ENCODE measurements at regions not wholly inside any gene's neighbourhood (a gene's known extent, or its start where the extent isn't known, plus 50 kb on each side); places are given as distances from the start of the nearest gene placed in this dataset.
"Not testable (repeated sequence)": the region's sequence is repeated elsewhere in the genome, so short reads cannot be mapped to it uniquely, and the experiment has no call there.

- not testable (repeated sequence) for DNase-seq (ENCODE audit: low read depth); H3K4me3 ChIP-seq (ENCODE audit: low read depth, low read length)
These were observed 111.4 kb upstream of the METTL9 start for GRCh38 chr16:21487956-21488355.

GRCh38 chr16:21499046-21499445 is 100.3 kb upstream of the METTL9 start:
- H3K4me3 ChIP-seq (ENCODE audit: low read depth, low read length); DNase-seq (ENCODE audit: low read depth): not testable (repeated sequence)

GRCh38 chr16:21501223-21501868 is 98.0 kb upstream of the METTL9 start:
- H3K4me3 ChIP-seq (ENCODE audit: low read depth, low read length), result peak overlapping the region; percentile 71
- DNase-seq (ENCODE audit: low read depth), result not testable (repeated sequence)

- TF ChIP-seq CTCF (IDR thresholded peaks at IDR 0.05; ENCODE audit: insufficient read depth, low read length), result no peak
- peak overlapping the region; percentile 71 for H3K4me3 ChIP-seq (ENCODE audit: low read depth, low read length)
- DNase-seq (ENCODE audit: low read depth), result peak; percentile 96
These were observed 97.3 kb upstream of the METTL9 start for GRCh38 chr16:21501869-21502667.

- DNase-seq (ENCODE audit: low read depth), result not testable (repeated sequence)
These were observed 95.8 kb upstream of the METTL9 start for GRCh38 chr16:21503574-21503920.

GRCh38 chr16:21503941-21504832 is 95.2 kb upstream of the METTL9 start:
- DNase-seq (ENCODE audit: low read depth); H3K4me3 ChIP-seq (ENCODE audit: low read depth, low read length): not testable (repeated sequence)

More at GRCh38 chr16:21503574-21503920, 95.8 kb upstream of the METTL9 start:
- H3K4me3 ChIP-seq (ENCODE audit: low read depth, low read length), result not testable (repeated sequence)

GRCh38 chr16:21505751-21506520 is 93.4 kb upstream of the METTL9 start:
- DNase-seq (ENCODE audit: low read depth); H3K4me3 ChIP-seq (ENCODE audit: low read depth, low read length): not testable (repeated sequence)

GRCh38 chr16:21506857-21507456 is 92.4 kb upstream of the METTL9 start:
- H3K4me3 ChIP-seq (ENCODE audit: low read depth, low read length); DNase-seq (ENCODE audit: low read depth): not testable (repeated sequence)

GRCh38 chr16:21507631-21508305 is 91.6 kb upstream of the METTL9 start:
- H3K4me3 ChIP-seq (ENCODE audit: low read depth, low read length); DNase-seq (ENCODE audit: low read depth): not testable (repeated sequence)

GRCh38 chr16:21508661-21509436 is 90.5 kb upstream of the METTL9 start:
- not testable (repeated sequence) for H3K4me3 ChIP-seq (ENCODE audit: low read depth, low read length); DNase-seq (ENCODE audit: low read depth)

- not testable (repeated sequence) for H3K4me3 ChIP-seq (ENCODE audit: low read depth, low read length); DNase-seq (ENCODE audit: low read depth)
These were observed 89.8 kb upstream of the METTL9 start for GRCh38 chr16:21509437-21510086.

- DNase-seq (ENCODE audit: low read depth); H3K4me3 ChIP-seq (ENCODE audit: low read depth, low read length): not testable (repeated sequence)
These were observed 88.5 kb upstream of the METTL9 start for GRCh38 chr16:21510869-21511255.

- not testable (repeated sequence) for H3K4me3 ChIP-seq (ENCODE audit: low read depth, low read length)
- peak; percentile 47 for DNase-seq (ENCODE audit: low read depth)
These were observed 87.8 kb upstream of the METTL9 start for GRCh38 chr16:21511315-21512210.

Data from fibroblast of the aortic adventitia (primary cell).